CD4-positive, alpha-beta T cell treated with Interleukin-21 for 1 hour (primary cell): ENCODE measurements at regions not wholly inside any gene's neighbourhood (a gene's known extent, or its start where the extent isn't known, plus 50 kb on each side); places are given as distances from the start of the nearest gene placed in this dataset.
"Not testable (repeated sequence)": the region's sequence is repeated elsewhere in the genome, so short reads cannot be mapped to it uniquely, and the experiment has no call there.

ENCODE experiments used
- DNase-seq: peaks from one replicate; pipeline ENCODE4 v3.0.0-alpha.2; 2020

GRCh38 chr6:159395609-159396008 is 226.4 kb downstream of the FNDC1 start:
- no peak for DNase-seq

- not testable (repeated sequence) for DNase-seq
Measured at GRCh38 chr6:159392695-159393094, 223.5 kb downstream of the FNDC1 start.

GRCh38 chr6:159390381-159390780 is 221.2 kb downstream of the FNDC1 start:
- DNase-seq, result no peak

GRCh38 chr6:159389695-159390094 is 220.5 kb downstream of the FNDC1 start:
- no peak for DNase-seq

- no peak for DNase-seq
Measured at GRCh38 chr6:159380114-159380513, 210.9 kb downstream of the FNDC1 start.

GRCh38 chr6:159378411-159379328 is 209.5 kb downstream of the FNDC1 start:
- DNase-seq, result no peak

GRCh38 chr6:159376516-159377158 is 207.4 kb downstream of the FNDC1 start:
- DNase-seq, result no peak

- no peak for DNase-seq
Measured at GRCh38 chr6:159375014-159375413, 205.8 kb downstream of the FNDC1 start.

- no peak for DNase-seq
Measured at GRCh38 chr6:159373670-159374069, 204.5 kb downstream of the FNDC1 start.

GRCh38 chr6:159372333-159372732 is 203.1 kb downstream of the FNDC1 start:
- no peak for DNase-seq

GRCh38 chr6:159360306-159360705 is 191.1 kb downstream of the FNDC1 start:
- DNase-seq, result no peak

- no peak for DNase-seq
Measured at GRCh38 chr6:159359581-159360297, 190.5 kb downstream of the FNDC1 start.

GRCh38 chr6:159358562-159358961 is 189.4 kb downstream of the FNDC1 start:
- no peak for DNase-seq

- DNase-seq, result no peak
Measured at GRCh38 chr6:159357211-159357915, 188.2 kb downstream of the FNDC1 start.

- no peak for DNase-seq
Measured at GRCh38 chr6:159353193-159353592, 184.0 kb downstream of the FNDC1 start.

- DNase-seq, result no peak
Measured at GRCh38 chr6:159351707-159352106, 182.5 kb downstream of the FNDC1 start.

GRCh38 chr6:159349915-159350314 is 180.7 kb downstream of the FNDC1 start:
- no peak for DNase-seq

- no peak for DNase-seq
Measured at GRCh38 chr6:159343709-159344108, 174.5 kb downstream of the FNDC1 start.

- DNase-seq, result no peak
Measured at GRCh38 chr6:159342146-159342545, 172.9 kb downstream of the FNDC1 start.

- DNase-seq, result no peak
Measured at GRCh38 chr6:159334068-159334467, 164.9 kb downstream of the FNDC1 start.

GRCh38 chr6:159331451-159331850 is 162.3 kb downstream of the FNDC1 start:
- no peak for DNase-seq

- no peak for DNase-seq
Measured at GRCh38 chr6:159329081-159329480, 159.9 kb downstream of the FNDC1 start.

GRCh38 chr6:159328052-159328451 is 158.9 kb downstream of the FNDC1 start:
- DNase-seq, result no peak
